ENCODE measurements at regions not wholly inside any gene's neighbourhood (a gene's known extent, or its start where the extent isn't known, plus 50 kb on each side); places are given as distances from the start of the nearest gene placed in this dataset.

DNA sequence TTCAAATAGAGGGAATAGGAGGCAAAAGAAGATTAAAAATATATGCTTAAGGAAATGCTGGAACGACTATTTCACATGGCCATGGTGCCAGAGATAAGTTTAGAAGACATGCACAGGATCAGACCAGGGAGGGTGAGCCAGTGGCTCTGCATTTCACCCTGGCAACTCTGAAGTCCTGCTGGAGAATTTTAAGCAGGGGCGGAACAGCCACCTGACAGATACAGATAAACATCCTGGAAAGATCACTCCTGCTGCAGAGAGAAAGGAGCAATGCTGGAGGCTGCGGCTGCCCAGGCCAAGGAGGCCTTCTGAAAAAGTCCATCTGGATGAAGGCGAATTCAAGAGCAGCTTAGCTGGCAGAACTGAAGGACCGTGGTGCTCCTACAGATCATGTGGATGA lies 755.9 kb downstream of the RNF144A start:
- no peak for ATAC-seq
- 75 to 84% methylated on average over 5 of the region's 5 CpGs for WGBS, 2 donors
- TF ChIP-seq, protein P1, sequence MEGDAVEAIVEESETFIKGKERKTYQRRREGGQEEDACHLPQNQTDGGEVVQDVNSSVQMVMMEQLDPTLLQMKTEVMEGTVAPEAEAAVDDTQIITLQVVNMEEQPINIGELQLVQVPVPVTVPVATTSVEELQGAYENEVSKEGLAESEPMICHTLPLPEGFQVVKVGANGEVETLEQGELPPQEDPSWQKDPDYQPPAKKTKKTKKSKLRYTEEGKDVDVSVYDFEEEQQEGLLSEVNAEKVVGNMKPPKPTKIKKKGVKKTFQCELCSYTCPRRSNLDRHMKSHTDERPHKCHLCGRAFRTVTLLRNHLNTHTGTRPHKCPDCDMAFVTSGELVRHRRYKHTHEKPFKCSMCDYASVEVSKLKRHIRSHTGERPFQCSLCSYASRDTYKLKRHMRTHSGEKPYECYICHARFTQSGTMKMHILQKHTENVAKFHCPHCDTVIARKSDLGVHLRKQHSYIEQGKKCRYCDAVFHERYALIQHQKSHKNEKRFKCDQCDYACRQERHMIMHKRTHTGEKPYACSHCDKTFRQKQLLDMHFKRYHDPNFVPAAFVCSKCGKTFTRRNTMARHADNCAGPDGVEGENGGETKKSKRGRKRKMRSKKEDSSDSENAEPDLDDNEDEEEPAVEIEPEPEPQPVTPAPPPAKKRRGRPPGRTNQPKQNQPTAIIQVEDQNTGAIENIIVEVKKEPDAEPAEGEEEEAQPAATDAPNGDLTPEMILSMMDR (IDR thresholded peaks at IDR 0.05), result no peak
- no peaks in the 10 kb centered on the region for H3K36me3 ChIP-seq
- no peak for FAIRE-seq
- H3K27me3 ChIP-seq, result no peaks in the 10 kb centered on the region
- no peak for DNase-seq
- intact Hi-C loops (cut with DNase I), result loop anchor here in 1 of 3 donors (5.0 kb wide), 1 partner anchor 246 kb away; no protein-coding TSS in a partner anchor
- H3K4me3 ChIP-seq, result no peak overlapping the region
- no peaks in the 10 kb centered on the region for H3K4me1 ChIP-seq
- no peak overlapping the region for H3K27ac ChIP-seq
- no peaks in the 10 kb centered on the region for H3K9me3 ChIP-seq

DNA sequence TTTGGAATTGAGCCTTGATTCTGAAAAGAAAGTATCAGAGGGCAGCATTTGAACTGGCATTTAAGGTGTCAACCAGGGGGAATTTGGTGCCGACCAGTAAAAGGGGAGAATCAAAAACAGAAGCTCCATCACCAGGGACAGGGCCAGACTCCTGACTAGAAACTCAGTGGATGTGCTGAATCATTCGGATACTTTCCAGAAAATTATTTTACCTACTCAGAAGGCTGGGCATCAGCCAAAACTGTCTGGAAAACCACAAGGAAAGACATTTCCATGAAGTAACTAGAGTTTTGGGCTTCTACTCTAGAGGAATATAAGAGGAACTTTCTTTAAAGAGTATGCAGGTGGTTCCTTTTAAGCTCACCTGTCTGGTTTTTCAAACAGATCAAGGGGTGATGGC lies 756.6 kb downstream of the RNF144A start:
- no peak overlapping the region for H3K27ac ChIP-seq
- no peak overlapping the region for H3K4me3 ChIP-seq
- H3K4me1 ChIP-seq, result no peaks in the 10 kb centered on the region
- ATAC-seq (no peak), DNase-seq (no peak), FAIRE-seq (no peak)
- no peaks in the 10 kb centered on the region for H3K9me3 ChIP-seq
- TF ChIP-seq, protein P1 (IDR thresholded peaks at IDR 0.05), result no peak
- no peaks in the 10 kb centered on the region for H3K27me3 ChIP-seq
- WGBS, 2 donors, result 72 to 76% methylated on average over 2 of the region's 2 CpGs
- no peaks in the 10 kb centered on the region for H3K36me3 ChIP-seq
- intact Hi-C loops (cut with DNase I), result loop anchor here in 1 of 3 donors (5.0 kb wide), 1 partner anchor 247 kb away; no protein-coding TSS in a partner anchor

DNA sequence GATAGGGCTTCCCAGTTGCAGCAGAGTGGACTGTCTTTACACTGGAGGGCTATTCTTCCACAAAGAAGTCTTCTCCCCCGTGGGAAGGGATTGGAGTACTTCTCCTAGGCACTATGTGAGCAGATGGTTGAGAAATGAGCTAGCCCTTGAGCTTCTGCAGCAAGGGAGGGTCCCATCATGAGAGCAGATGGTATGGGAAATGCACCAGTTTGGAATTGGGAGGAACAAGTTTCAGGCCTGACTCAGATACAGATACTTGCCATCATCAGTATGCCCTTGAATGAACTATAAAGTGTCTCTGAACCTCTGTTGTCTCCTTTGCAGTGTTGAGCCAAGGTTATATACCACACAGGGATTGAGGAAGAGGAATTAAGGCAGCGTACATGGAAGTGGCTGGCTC lies 757.4 kb downstream of the RNF144A start:
- Histone ChIP-seq H3K27ac (no peak overlapping the region), H3K9me3 (no peaks in the 10 kb centered on the region), H3K27me3 (no peaks in the 10 kb centered on the region), H3K4me3 (no peak overlapping the region), H3K36me3 (no peaks in the 10 kb centered on the region), H3K4me1 (no peaks in the 10 kb centered on the region)
- TF ChIP-seq, protein P1 (IDR thresholded peaks at IDR 0.05), result no peak
- no peak for FAIRE-seq
- no peak for ATAC-seq
- no peak for DNase-seq
- intact Hi-C loops (cut with DNase I), result loop anchor here in 1 of 3 donors (5.0 kb wide), 1 partner anchor 247 kb away; no protein-coding TSS in a partner anchor
- 83 to 88% methylated on average over 2 of the region's 2 CpGs for WGBS, 2 donors

DNA sequence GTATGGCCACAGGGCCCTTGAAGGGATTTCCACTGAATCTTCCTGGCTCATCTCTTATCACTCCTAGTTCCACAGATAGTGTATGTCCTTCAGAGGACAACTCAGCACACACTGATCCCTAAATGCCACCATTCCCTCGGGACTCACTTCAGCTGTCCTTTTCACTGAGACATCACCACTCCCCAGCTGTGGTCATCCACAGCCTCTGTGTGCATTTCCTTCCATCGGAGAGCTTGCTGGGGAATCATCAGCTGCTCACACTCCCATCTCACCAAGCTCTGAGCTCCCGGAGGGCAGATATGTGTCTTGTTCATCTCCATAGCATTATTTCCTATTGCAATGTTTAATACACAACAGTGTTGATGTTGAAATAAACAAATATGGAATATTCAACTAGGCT lies 759.5 kb downstream of the RNF144A start:
- Histone ChIP-seq H3K27me3 (no peaks in the 10 kb centered on the region), H3K27ac (no peak overlapping the region), H3K4me3 (no peak overlapping the region), H3K9me3 (no peaks in the 10 kb centered on the region), H3K4me1 (peaks cover 0 to 4% (median 3%) of the 10 kb centered on the region in 3 donors), H3K36me3 (no peaks in the 10 kb centered on the region)
- FAIRE-seq (no peak), ATAC-seq (no peak), DNase-seq (no peak)
- TF ChIP-seq, protein P1 (IDR thresholded peaks at IDR 0.05), result no peak
- intact Hi-C loops (cut with DNase I), result no loop called here
- WGBS, 2 donors, result 88 to 95% methylated on average over 3 of the region's 3 CpGs

DNA sequence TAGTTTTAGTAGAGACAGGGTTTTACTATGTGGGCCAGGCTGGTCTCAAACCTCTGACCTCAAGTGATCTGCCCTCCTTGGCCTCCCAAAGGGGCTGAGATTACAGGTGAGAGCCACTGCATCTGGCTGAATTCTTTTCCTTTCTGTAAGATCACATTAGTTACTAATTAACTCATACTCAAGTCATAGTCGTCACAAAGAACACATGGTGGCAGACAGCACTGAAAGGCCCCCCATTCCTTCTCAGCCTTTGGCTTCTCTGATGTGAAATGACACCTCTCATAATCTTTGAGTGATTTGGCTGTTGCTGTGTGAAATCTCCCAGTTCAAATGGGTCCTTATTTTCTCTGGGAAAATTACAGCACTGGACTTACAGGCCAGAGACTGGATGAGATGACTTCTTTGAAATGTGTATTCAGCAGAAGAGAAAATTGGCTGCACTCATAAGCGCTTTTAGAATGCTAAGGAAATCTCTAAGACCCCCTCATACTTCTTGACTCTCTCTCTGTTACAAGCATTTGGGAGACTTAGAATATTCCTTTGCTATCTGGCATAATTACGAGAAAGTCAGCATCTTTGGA lies 764.8 kb downstream of the RNF144A start:
- H3K27ac ChIP-seq, result no peak overlapping the region
- H3K27me3 ChIP-seq, result no peaks in the 10 kb centered on the region
- intact Hi-C loops (cut with DNase I), result no loop called here
- ATAC-seq (peak in 3 of 4 donors; percentile 86 to 89 (median 86)), DNase-seq (peak in 2 of 6 donors; percentile 23 to 26), FAIRE-seq (no peak)
- no peak overlapping the region for H3K4me3 ChIP-seq
- 50 to 60% methylated on average over 3 of the region's 3 CpGs for WGBS, 2 donors
- TF ChIP-seq, protein P1 (IDR thresholded peaks at IDR 0.05), result no peak
- no peaks in the 10 kb centered on the region for H3K9me3 ChIP-seq
- H3K4me1 ChIP-seq, result peaks cover 0 to 9% (median 4%) of the 10 kb centered on the region in 3 donors
- no peaks in the 10 kb centered on the region for H3K36me3 ChIP-seq
